K562 (cell line): ENCODE measurements at regions not wholly inside any gene's neighbourhood (a gene's known extent, or its start where the extent isn't known, plus 50 kb on each side); places are given as distances from the start of the nearest gene placed in this dataset.

Source experiments
- CHD4 ChIP-seq: fragments of 200-600 bp; sonication (generic); IDR thresholded peaks from 3 replicates; pipeline ENCODE4 v1.6.1; 2012; ENCODE audit warnings: low read depth, mild to moderate bottlenecking, mixed read lengths, low read length, inconsistent platforms; ENCODE audit not compliant: insufficient read depth, insufficient replicate concordance, poor library complexity, severe bottlenecking
- CTCF ChIP-seq, 3 experiments: IDR thresholded peaks in 2 of 3; conservative IDR thresholded peaks in 1 of 3; 2 replicates each; pipeline ENCODE4 v1.5.1; 2011 to 2012; ENCODE audit warnings: low read length in 3 of 3, mild to moderate bottlenecking in 3 of 3, control low read depth in 2 of 3, improper control_type of control experiment in 1 of 3, inconsistent platforms in 1 of 3, low read depth in 1 of 3, mixed read lengths in 1 of 3, moderate library complexity in 1 of 3; ENCODE audit not compliant: insufficient read depth in 2 of 3
- RAD21 ChIP-seq, 2 experiments: fragments of 250-450 bp in 1 of 2; fragments of 450-650 bp in 1 of 2; sonication (Bioruptor Pico) in 1 of 2; formaldehyde crosslinking in 1 of 2; IDR thresholded peaks in 1 of 2; conservative IDR thresholded peaks in 1 of 2; 2 replicates each; pipeline versions ENCODE4 v1.4.0 to v1.8.0; 2020 to 2022; ENCODE audit warnings: mild to moderate bottlenecking in 2 of 2, moderate library complexity in 1 of 2
- RBM14 ChIP-seq: fragments of 200-400 bp; formaldehyde crosslinking; IDR thresholded peaks from 2 replicates; pipeline ENCODE4 v1.6.1; 2018; ENCODE audit warnings: low read depth, mild to moderate bottlenecking, low read length, moderate library complexity, borderline replicate concordance; ENCODE audit not compliant: insufficient read depth
- REST ChIP-seq, 2 experiments: fragments of 450-650 bp; formaldehyde crosslinking in 1 of 2; IDR thresholded peaks; 2 replicates each; pipeline versions ENCODE4 v1.4.0 to v1.6.1; 2014 to 2020; ENCODE audit warnings: mild to moderate bottlenecking in 2 of 2, borderline replicate concordance in 1 of 2, low read depth in 1 of 2
- STAG1 ChIP-seq: sonication (generic); formaldehyde crosslinking; IDR thresholded peaks from 2 replicates; pipeline ENCODE4 v1.5.0; 2020; ENCODE audit warnings: missing genetic modification reagents, borderline replicate concordance
- ZBTB34 ChIP-seq: fragments of 250-450 bp; sonication (Bioruptor Pico); IDR thresholded peaks from 2 replicates; pipeline ENCODE4 v1.8.0; 2021; ENCODE audit warnings: mild to moderate bottlenecking, moderate library complexity
- ZNF347 ChIP-seq: fragments of 450-650 bp; formaldehyde crosslinking; IDR thresholded peaks from 2 replicates; pipeline ENCODE4 v1.4.0; 2020; ENCODE audit warnings: low read depth, mild to moderate bottlenecking, moderate library complexity
- ZNF75A ChIP-seq: fragments of 450-650 bp; formaldehyde crosslinking; IDR thresholded peaks from 2 replicates; pipeline ENCODE4 v1.4.0; 2020; ENCODE audit warnings: mild to moderate bottlenecking
- TF ChIP-seq, protein P1 (sequence below): fragments of 450-650 bp; IDR thresholded peaks from 2 replicates; pipeline ENCODE4 v1.6.1; 2016; ENCODE audit warnings: low read depth, mild to moderate bottlenecking, moderate library complexity
- TF ChIP-seq, protein P2 (sequence below), 2 experiments: IDR thresholded peaks; 2 replicates each; pipeline ENCODE4 v1.6.1; 2012; ENCODE audit warnings: improper control_type of control experiment in 2 of 2, low read depth in 2 of 2, low read length in 2 of 2, borderline replicate concordance in 1 of 2

GRCh38 chr12:123043536-123044001, 63.1 kb downstream of the ARL6IP4 start (continued):
- TF ChIP-seq, protein P1, sequence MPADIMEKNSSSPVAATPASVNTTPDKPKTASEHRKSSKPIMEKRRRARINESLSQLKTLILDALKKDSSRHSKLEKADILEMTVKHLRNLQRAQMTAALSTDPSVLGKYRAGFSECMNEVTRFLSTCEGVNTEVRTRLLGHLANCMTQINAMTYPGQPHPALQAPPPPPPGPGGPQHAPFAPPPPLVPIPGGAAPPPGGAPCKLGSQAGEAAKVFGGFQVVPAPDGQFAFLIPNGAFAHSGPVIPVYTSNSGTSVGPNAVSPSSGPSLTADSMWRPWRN = no peak
- peak; percentile 64 to 73 (median 67) for TF ChIP-seq CTCF (IDR thresholded peaks at IDR 0.05 in 2 of 3, conservative IDR thresholded peaks at IDR 0.05 in 1 of 3; ENCODE audit: insufficient read depth in 2 of 3, low read depth in 1 of 3, low read length in 3 of 3)
- TF ChIP-seq REST (IDR thresholded peaks at IDR 0.05; ENCODE audit: borderline replicate concordance) = peak; percentile 76; the same call in 1 of the 2 replicates
- no peak for TF ChIP-seq REST (CRISPR knock-in tag; IDR thresholded peaks at IDR 0.05; ENCODE audit: low read depth)
- TF ChIP-seq ZNF75A (CRISPR knock-in tag) = no peak
- TF ChIP-seq ZNF347 (CRISPR knock-in tag) = no peak
- peak; percentile 72 to 81 for TF ChIP-seq RAD21 (CRISPR knock-in tag; conservative IDR thresholded peaks at IDR 0.05 in 1 of 2, IDR thresholded peaks at IDR 0.05 in 1 of 2)
- TF ChIP-seq RBM14 = no peak
- peak; percentile 13; the same call in 1 of the 2 replicates for TF ChIP-seq STAG1 (CRISPR knock-in tag)
- TF ChIP-seq CHD4 = no peak
- TF ChIP-seq ZBTB34 = no peak
- TF ChIP-seq, protein P2, sequence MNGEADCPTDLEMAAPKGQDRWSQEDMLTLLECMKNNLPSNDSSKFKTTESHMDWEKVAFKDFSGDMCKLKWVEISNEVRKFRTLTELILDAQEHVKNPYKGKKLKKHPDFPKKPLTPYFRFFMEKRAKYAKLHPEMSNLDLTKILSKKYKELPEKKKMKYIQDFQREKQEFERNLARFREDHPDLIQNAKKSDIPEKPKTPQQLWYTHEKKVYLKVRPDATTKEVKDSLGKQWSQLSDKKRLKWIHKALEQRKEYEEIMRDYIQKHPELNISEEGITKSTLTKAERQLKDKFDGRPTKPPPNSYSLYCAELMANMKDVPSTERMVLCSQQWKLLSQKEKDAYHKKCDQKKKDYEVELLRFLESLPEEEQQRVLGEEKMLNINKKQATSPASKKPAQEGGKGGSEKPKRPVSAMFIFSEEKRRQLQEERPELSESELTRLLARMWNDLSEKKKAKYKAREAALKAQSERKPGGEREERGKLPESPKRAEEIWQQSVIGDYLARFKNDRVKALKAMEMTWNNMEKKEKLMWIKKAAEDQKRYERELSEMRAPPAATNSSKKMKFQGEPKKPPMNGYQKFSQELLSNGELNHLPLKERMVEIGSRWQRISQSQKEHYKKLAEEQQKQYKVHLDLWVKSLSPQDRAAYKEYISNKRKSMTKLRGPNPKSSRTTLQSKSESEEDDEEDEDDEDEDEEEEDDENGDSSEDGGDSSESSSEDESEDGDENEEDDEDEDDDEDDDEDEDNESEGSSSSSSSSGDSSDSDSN (IDR thresholded peaks at IDR 0.05; ENCODE audit: borderline replicate concordance in 1 of 2, low read depth in 2 of 2, low read length in 2 of 2) = no peak
